Osteoblast (primary cell): ENCODE measurements at regions not wholly inside any gene's neighbourhood (a gene's known extent, or its start where the extent isn't known, plus 50 kb on each side); places are given as distances from the start of the nearest gene placed in this dataset.

ENCODE experiments used
- DNase-seq: peaks from one replicate; pipeline ENCODE4 v3.0.0; 2011; ENCODE audit warnings: low spot score, mixed read lengths; ENCODE audit not compliant: insufficient read length; ENCODE audit errors: missing footprints
- H2AFZ ChIP-seq: 2 replicates; pipeline ENCODE4 v1.6.0; 2011; ENCODE audit warnings: mild to moderate bottlenecking, low read length
- H3K27ac ChIP-seq: 2 replicates; pipeline ENCODE4 v1.5.1; 2011; ENCODE audit warnings: mild to moderate bottlenecking, low read depth, low read length, moderate library complexity
- H3K27me3 ChIP-seq: 2 replicates; pipeline ENCODE4 v1.6.0; 2012; ENCODE audit warnings: mild to moderate bottlenecking, control low read depth, inconsistent platforms, low read length, moderate library complexity; ENCODE audit not compliant: insufficient read depth
- H3K36me3 ChIP-seq: 2 replicates; pipeline ENCODE4 v1.5.1; 2011; ENCODE audit warnings: mild to moderate bottlenecking, low read length, control low read depth, moderate library complexity; ENCODE audit not compliant: insufficient read depth
- H3K4me1 ChIP-seq: 2 replicates; pipeline ENCODE4 v1.5.1; 2011; ENCODE audit warnings: mild to moderate bottlenecking, low read length, control low read depth, moderate library complexity; ENCODE audit not compliant: insufficient read depth
- H3K4me2 ChIP-seq: 2 replicates; pipeline ENCODE4 v1.6.0; 2011; ENCODE audit warnings: mild to moderate bottlenecking, low read length; ENCODE audit not compliant: insufficient read depth
- H3K4me3 ChIP-seq: fragments of 200-600 bp; sonication (generic); 3 replicates; pipeline ENCODE4 v1.5.1; 2012; ENCODE audit warnings: mild to moderate bottlenecking, low read length, inconsistent platforms; ENCODE audit not compliant: insufficient read depth
- H3K79me2 ChIP-seq: 2 replicates; pipeline ENCODE4 v1.6.0; 2012; ENCODE audit warnings: mild to moderate bottlenecking, low read length, control low read depth, inconsistent platforms; ENCODE audit not compliant: insufficient read depth
- H3K9me3 ChIP-seq: 2 replicates; pipeline ENCODE4 v1.5.1; 2011; ENCODE audit warnings: low read depth, low read length, control low read depth
- H4K20me1 ChIP-seq: 2 replicates; pipeline ENCODE4 v1.6.0; 2012; ENCODE audit warnings: mild to moderate bottlenecking, low read length, control low read depth; ENCODE audit not compliant: insufficient read depth
- CTCF ChIP-seq: IDR thresholded peaks from 2 replicates; pipeline ENCODE4 v1.5.1; 2011; ENCODE audit warnings: mild to moderate bottlenecking, low read depth, low read length, moderate library complexity; ENCODE audit errors: extremely low read depth

GRCh38 chr6:155968921-155969320 lies 513.3 kb upstream of the NOX3 start:
- H3K9me3 ChIP-seq = no peaks in the 10 kb centered on the region
- no peaks in the 10 kb centered on the region for H4K20me1 ChIP-seq
- no peaks in the 10 kb centered on the region for H3K27me3 ChIP-seq
- H3K36me3 ChIP-seq = no peaks in the 10 kb centered on the region
- no peak overlapping the region for H3K4me3 ChIP-seq
- no peak overlapping the region for H2AFZ ChIP-seq
- H3K27ac ChIP-seq = no peak overlapping the region
- no peak for DNase-seq
- H3K79me2 ChIP-seq = no peaks in the 10 kb centered on the region
- H3K4me2 ChIP-seq = no peak overlapping the region
- no peak for TF ChIP-seq CTCF
- no peaks in the 10 kb centered on the region for H3K4me1 ChIP-seq

GRCh38 chr6:155967322-155967721 lies 511.7 kb upstream of the NOX3 start:
- H2AFZ ChIP-seq = no peak overlapping the region
- no peak for TF ChIP-seq CTCF
- H3K27ac ChIP-seq = no peak overlapping the region
- no peak overlapping the region for H3K4me3 ChIP-seq
- H3K36me3 ChIP-seq = no peaks in the 10 kb centered on the region
- H3K79me2 ChIP-seq = no peaks in the 10 kb centered on the region
- H3K4me1 ChIP-seq = no peaks in the 10 kb centered on the region
- no peak overlapping the region for H3K4me2 ChIP-seq
- H3K27me3 ChIP-seq = no peaks in the 10 kb centered on the region
- no peaks in the 10 kb centered on the region for H3K9me3 ChIP-seq
- H4K20me1 ChIP-seq = no peaks in the 10 kb centered on the region
- DNase-seq = no peak

- Histone ChIP-seq H3K27me3 (no peaks in the 10 kb centered on the region), H3K36me3 (no peaks in the 10 kb centered on the region), H3K27ac (no peak overlapping the region), H3K9me3 (no peaks in the 10 kb centered on the region), H2AFZ (no peak overlapping the region), H3K4me3 (no peak overlapping the region), H4K20me1 (no peaks in the 10 kb centered on the region), H3K4me1 (no peaks in the 10 kb centered on the region), H3K4me2 (no peak overlapping the region), H3K79me2 (no peaks in the 10 kb centered on the region)
- no peak for DNase-seq
- no peak for TF ChIP-seq CTCF
Observed at GRCh38 chr6:155964544-155964943, 508.9 kb upstream of the NOX3 start.

GRCh38 chr6:155962276-155962675 lies 506.6 kb upstream of the NOX3 start:
- Histone ChIP-seq H3K4me3 (no peak overlapping the region), H3K27ac (no peak overlapping the region), H3K9me3 (no peaks in the 10 kb centered on the region), H4K20me1 (no peaks in the 10 kb centered on the region), H3K4me1 (no peaks in the 10 kb centered on the region), H2AFZ (no peak overlapping the region), H3K27me3 (no peaks in the 10 kb centered on the region), H3K4me2 (no peak overlapping the region), H3K36me3 (no peaks in the 10 kb centered on the region), H3K79me2 (no peaks in the 10 kb centered on the region)
- no peak for DNase-seq
- no peak for TF ChIP-seq CTCF
